Psoas muscle (tissue), 7 donors: ENCODE measurements at regions not wholly inside any gene's neighbourhood (a gene's known extent, or its start where the extent isn't known, plus 50 kb on each side); places are given as distances from the start of the nearest gene placed in this dataset.

ENCODE experiments used
- ATAC-seq, 4 donors: fragments of 200-7000 bp; cut with Tn5 transposase; one replicate each; pipeline ENCODE4 v1.9.1; 2020; ENCODE audit warnings: moderate library complexity in 3 of 4, mild to moderate bottlenecking in 2 of 4
- DNase-seq, 2 donors: peaks; one replicate each; pipeline ENCODE4 v3.0.0-alpha.2; 2020
- H3K27ac ChIP-seq: fragments of 200-600 bp; one replicate; pipeline ENCODE4 v1.8.0; 2022
- H3K27me3 ChIP-seq, 3 donors: fragments of 200-600 bp in 1 of 3; one replicate each; pipeline versions ENCODE4 v1.6.1 to v1.8.0; 2013 to 2022; ENCODE audit warnings: low read length in 2 of 3, mild to moderate bottlenecking in 2 of 3, moderate library complexity in 1 of 3; ENCODE audit not compliant: insufficient read depth in 3 of 3
- H3K36me3 ChIP-seq, 2 donors: fragments of 200-600 bp in 1 of 2; one replicate each; pipeline versions ENCODE4 v1.6.1 to v1.8.0; 2013 to 2022; ENCODE audit warnings: low read depth in 1 of 2, mild to moderate bottlenecking in 1 of 2, moderate library complexity in 1 of 2; ENCODE audit not compliant: insufficient read depth in 1 of 2
- H3K4me1 ChIP-seq: fragments of 200-600 bp; one replicate; pipeline ENCODE4 v1.8.0; 2022
- H3K4me3 ChIP-seq: fragments of 200-600 bp; one replicate; pipeline ENCODE4 v1.8.0; 2022; ENCODE audit warnings: mild to moderate bottlenecking
- H3K9me3 ChIP-seq: fragments of 200-600 bp; one replicate; pipeline ENCODE4 v1.8.0; 2022
- CTCF ChIP-seq: fragments of 200-600 bp; IDR thresholded peaks from one replicate; pipeline ENCODE4 v1.8.0; 2022; ENCODE audit warnings: antibody characterized with exemption
- WGBS, 3 donors: extraction: QIAGEN DNeasy Blood & Tissue Kit; methylation state at CpG; one replicate each; pipeline versions ENCODE4 v1.1.6 to v1.1.7; 2013; 5-methylcytosine and 5-hydroxymethylcytosine counted together
- intact Hi-C, 2 donors: fragments of 100-400 bp; cut with DNase I; formaldehyde crosslinking; loops; one replicate each; pipeline versions ENCODE4 v1.11.0 to v1.14.2; 2022
- donor health status: healthy with polysubstance abuse.
- donor health status: DM: no; HTN: no; CAD: no; lungs with moderate emphysema.
- donor health status: Bipolar disorder and iron deficiency.
- donor health status: healthy.
- donor health status: DM: yes; HTN: yes; CAD: no.
- donor health status: DM: no; HTN: no; CAD: no.
- donor health status: DM: yes; HTN: yes; CAD: no.

GRCh38 chr5:149438281-149438680, 59.2 kb upstream of the IL17B start:
- H3K4me3 ChIP-seq: no peak overlapping the region
- no peak overlapping the region for H3K27ac ChIP-seq
- H3K9me3 ChIP-seq: no peaks in the 10 kb centered on the region
- no peak for TF ChIP-seq CTCF
- no peaks in the 10 kb centered on the region for H3K36me3 ChIP-seq
- H3K4me1 ChIP-seq: peaks cover 10% of the 10 kb centered on the region
- intact Hi-C loops: loop anchor here in 1 of 2 donors (10.0 kb wide), 1 partner anchor 173 kb away; no protein-coding TSS in a partner anchor
- H3K27me3 ChIP-seq: no peaks in the 10 kb centered on the region
- WGBS, 3 donors: 82 to 89% (median 86%) methylated on average over 5 of the region's 5 CpGs
- DNase-seq (no peak), ATAC-seq (no peak)

GRCh38 chr5:149437391-149438040, 58.4 kb upstream of the IL17B start:
- no peak for DNase-seq
- H3K4me1 ChIP-seq: peaks cover 4% of the 10 kb centered on the region

DNA sequence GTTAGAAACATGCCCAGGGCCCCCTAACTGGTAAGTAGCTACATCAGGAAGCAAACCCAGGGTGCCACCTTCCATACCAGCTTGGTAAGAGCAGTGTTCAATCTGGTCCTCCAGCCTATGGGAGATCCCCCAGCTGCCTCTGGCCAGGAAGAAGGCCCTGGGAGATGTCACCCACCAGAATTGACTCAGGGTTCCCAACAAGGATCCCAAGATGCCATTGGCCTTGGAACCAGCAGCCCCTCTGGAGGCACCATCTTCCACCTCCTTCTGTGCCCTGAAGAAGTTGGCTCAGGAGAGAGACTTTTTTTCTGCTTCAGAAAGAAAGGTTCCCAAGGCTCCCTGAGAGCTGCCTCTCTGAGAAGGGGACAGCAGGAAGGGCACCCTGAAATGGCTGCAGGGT, 56.6 kb upstream of the IL17B start:
- H3K4me3 ChIP-seq: no peak overlapping the region
- no peaks in the 10 kb centered on the region for H3K36me3 ChIP-seq
- H3K27me3 ChIP-seq: no peaks in the 10 kb centered on the region
- ATAC-seq: no peak
- no peaks in the 10 kb centered on the region for H3K9me3 ChIP-seq
- H3K4me1 ChIP-seq: peaks cover 2% of the 10 kb centered on the region
- TF ChIP-seq CTCF: no peak
- DNase-seq: no peak
- intact Hi-C loops: loop anchor here (2.0 to 10.0 kb wide), 2 partner anchors 53 to 171 kb away; no protein-coding TSS in a partner anchor
- H3K27ac ChIP-seq: no peak overlapping the region

More at GRCh38 chr5:149437391-149438040, 58.4 kb upstream of the IL17B start:
- no peak overlapping the region for H3K4me3 ChIP-seq
- intact Hi-C loops: loop anchor here in 1 of 2 donors (10.0 kb wide), 1 partner anchor 173 kb away; no protein-coding TSS in a partner anchor
- no peak overlapping the region for H3K27ac ChIP-seq
- no peaks in the 10 kb centered on the region for H3K9me3 ChIP-seq
- WGBS, 3 donors: 66 to 67% (median 67%) methylated on average over 10 of the region's 10 CpGs
- H3K36me3 ChIP-seq: no peaks in the 10 kb centered on the region
- no peaks in the 10 kb centered on the region for H3K27me3 ChIP-seq
- no peak for ATAC-seq
- no peak for TF ChIP-seq CTCF

DNA sequence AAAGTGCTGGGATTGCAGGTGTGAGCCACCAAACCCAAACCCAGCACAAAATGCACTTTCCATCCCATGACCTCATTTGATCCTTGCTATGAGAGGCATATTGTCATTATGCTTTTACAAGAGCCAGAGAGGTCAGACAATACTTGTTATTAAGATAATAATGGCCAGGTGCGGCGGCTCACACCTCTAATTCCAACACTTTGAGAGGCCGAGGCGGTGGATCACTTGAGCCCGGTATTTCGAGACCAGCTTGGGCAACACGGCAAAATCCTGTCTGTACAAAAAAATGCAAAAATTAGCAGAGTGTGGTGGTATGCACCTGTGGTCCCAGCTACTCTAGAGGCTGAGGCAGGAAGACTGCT, 55.9 kb upstream of the IL17B start:
- ATAC-seq (no peak), DNase-seq (no peak)
- H3K27me3 ChIP-seq: no peaks in the 10 kb centered on the region
- no peak overlapping the region for H3K4me3 ChIP-seq
- no peak for TF ChIP-seq CTCF
- no peaks in the 10 kb centered on the region for H3K36me3 ChIP-seq
- WGBS, 3 donors: 82 to 91% (median 88%) methylated on average over 7 of the region's 7 CpGs
- H3K27ac ChIP-seq: no peak overlapping the region
- H3K4me1 ChIP-seq: peaks cover 8% of the 10 kb centered on the region
- intact Hi-C loops: loop anchor here (2.0 to 10.0 kb wide), 2 partner anchors 52 to 170 kb away; no protein-coding TSS in a partner anchor
- no peaks in the 10 kb centered on the region for H3K9me3 ChIP-seq
